MG63 (cell line): ENCODE measurements at regions not wholly inside any gene's neighbourhood (a gene's known extent, or its start where the extent isn't known, plus 50 kb on each side); places are given as distances from the start of the nearest gene placed in this dataset.

Experiments used
- DNase-seq: peaks from one replicate; pipeline ENCODE4 v3.0.0-alpha.2; 2020
- H3K27me3 ChIP-seq: fragments of 250-450 bp; sonication (Bioruptor Pico); 2 replicates; pipeline ENCODE4 v1.5.1; 2020; ENCODE audit warnings: mild to moderate bottlenecking, moderate library complexity
- H3K36me3 ChIP-seq: fragments of 250-450 bp; sonication (Bioruptor Pico); 2 replicates; pipeline ENCODE4 v1.5.1; 2020; ENCODE audit warnings: mild to moderate bottlenecking, moderate library complexity
- H3K4me3 ChIP-seq: fragments of 250-450 bp; sonication (Bioruptor Pico); 2 replicates; pipeline ENCODE4 v1.5.1; 2020; ENCODE audit warnings: mild to moderate bottlenecking, moderate library complexity
- H3K9me3 ChIP-seq: fragments of 250-450 bp; sonication (Bioruptor Pico); 2 replicates; pipeline ENCODE4 v1.5.1; 2020; ENCODE audit warnings: mild to moderate bottlenecking, moderate library complexity

DNA sequence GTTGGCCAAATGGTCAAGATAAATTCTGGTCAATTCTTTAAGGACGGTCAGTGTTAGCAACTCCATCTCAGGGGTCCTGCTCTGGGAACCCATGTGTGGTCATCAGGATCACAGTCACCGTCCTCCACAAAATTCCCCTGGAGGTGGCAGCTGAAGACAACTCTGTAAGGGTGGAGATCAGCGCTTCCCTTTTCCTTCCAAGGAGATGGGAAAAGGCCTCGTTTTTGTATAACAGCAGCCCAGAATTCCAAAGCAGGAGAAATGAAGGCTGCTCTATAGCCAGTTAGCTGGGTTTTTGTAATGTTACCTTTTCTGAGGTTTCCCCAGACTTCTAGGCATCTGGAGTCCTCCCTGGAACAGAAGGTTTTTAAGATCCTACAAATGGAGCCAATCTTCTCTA lies 334.8 kb downstream of the MYCN start:
- Histone ChIP-seq H3K4me3 (no peak overlapping the region), H3K27me3 (peaks cover 4% of the 10 kb centered on the region), H3K36me3 (no peaks in the 10 kb centered on the region), H3K9me3 (no peaks in the 10 kb centered on the region)
- no peak for DNase-seq

- H3K27me3 ChIP-seq: peaks cover 4% of the 10 kb centered on the region
- H3K36me3 ChIP-seq: no peaks in the 10 kb centered on the region
- no peak for DNase-seq
- no peaks in the 10 kb centered on the region for H3K9me3 ChIP-seq
- no peak overlapping the region for H3K4me3 ChIP-seq
Observed at GRCh38 chr2:16273111-16273510, 332.8 kb downstream of the MYCN start.

GRCh38 chr2:16272038-16272788 lies 331.9 kb downstream of the MYCN start:
- peaks cover 3% of the 10 kb centered on the region for H3K27me3 ChIP-seq
- DNase-seq: no peak
- no peaks in the 10 kb centered on the region for H3K36me3 ChIP-seq
- H3K4me3 ChIP-seq: no peak overlapping the region
- H3K9me3 ChIP-seq: no peaks in the 10 kb centered on the region

DNA sequence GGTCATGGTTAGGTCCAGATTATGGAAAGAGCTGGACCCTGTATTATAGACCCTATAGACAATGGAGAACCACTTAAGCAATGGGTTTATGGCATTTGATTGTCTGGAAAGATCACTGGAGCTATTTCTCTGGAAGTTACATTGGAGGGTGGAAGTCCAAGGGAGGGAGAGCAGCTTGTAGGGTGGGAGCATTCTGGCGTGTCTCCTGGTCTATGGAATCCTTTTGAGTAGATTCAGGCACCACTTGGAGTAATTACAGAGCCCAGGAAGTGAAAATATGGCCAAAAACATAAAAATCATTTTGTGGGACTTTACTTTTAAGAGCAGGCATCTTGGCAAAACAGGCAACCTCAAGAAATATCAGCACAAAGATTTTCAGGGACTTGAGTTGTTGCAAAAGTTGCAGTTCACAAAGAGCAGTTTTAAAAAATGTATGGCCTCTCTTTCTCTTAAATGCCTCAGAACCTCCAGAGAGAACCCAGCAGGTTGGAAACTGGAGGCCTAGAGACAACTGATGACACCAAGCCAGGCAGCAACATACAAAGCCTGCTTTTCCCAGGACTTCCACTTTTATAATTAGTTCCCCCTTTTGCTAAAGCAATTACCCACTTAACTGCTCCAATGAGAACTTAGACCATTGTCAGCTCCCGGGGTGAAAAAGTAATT lies 331.0 kb downstream of the MYCN start:
- peaks cover 2% of the 10 kb centered on the region; the same call in 1 of the 2 replicates for H3K27me3 ChIP-seq
- DNase-seq: no peak
- H3K9me3 ChIP-seq: no peaks in the 10 kb centered on the region
- H3K4me3 ChIP-seq: no peak overlapping the region
- no peaks in the 10 kb centered on the region for H3K36me3 ChIP-seq

- no peak overlapping the region for H3K4me3 ChIP-seq
- no peaks in the 10 kb centered on the region for H3K9me3 ChIP-seq
- H3K27me3 ChIP-seq: peaks cover 2% of the 10 kb centered on the region; the same call in 1 of the 2 replicates
- DNase-seq: no peak
- no peaks in the 10 kb centered on the region for H3K36me3 ChIP-seq
Observed at GRCh38 chr2:16270441-16270840, 330.1 kb downstream of the MYCN start.

DNA sequence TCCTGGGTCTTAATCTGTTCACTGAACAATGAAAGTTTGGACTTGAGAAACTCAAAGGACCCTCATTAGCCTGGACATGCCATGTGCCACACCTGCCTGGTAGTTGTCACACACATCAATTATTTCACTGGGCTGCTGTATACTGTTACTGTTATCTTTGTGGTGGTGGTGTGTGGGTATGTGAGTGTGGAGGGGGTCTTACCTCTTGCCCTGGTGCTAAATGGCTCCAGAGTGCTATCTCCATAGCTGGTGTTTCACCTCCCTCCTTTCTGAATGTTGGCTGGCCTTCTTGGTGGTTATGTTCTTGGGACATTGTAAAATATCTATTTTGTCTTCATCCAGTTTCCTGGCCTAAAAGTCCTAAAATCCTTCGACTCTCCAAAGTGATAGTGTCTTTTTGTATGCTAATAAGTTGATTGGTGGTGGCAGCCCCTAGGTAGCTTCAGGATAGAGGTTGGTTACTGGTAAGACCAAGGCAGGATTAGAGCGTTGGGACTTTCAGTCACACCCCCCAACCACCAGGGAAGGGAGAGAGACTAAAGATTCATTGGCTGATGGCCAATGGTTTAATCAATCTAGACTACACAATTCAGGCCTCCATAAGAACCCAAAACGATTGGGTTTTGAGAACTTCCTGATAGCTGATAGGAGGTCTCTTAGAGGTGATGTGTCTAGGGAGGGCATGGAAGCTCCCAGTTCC lies 328.1 kb downstream of the MYCN start:
- no peaks in the 10 kb centered on the region for H3K27me3 ChIP-seq
- DNase-seq: no peak
- no peaks in the 10 kb centered on the region for H3K9me3 ChIP-seq
- no peak overlapping the region for H3K4me3 ChIP-seq
- no peaks in the 10 kb centered on the region for H3K36me3 ChIP-seq

DNA sequence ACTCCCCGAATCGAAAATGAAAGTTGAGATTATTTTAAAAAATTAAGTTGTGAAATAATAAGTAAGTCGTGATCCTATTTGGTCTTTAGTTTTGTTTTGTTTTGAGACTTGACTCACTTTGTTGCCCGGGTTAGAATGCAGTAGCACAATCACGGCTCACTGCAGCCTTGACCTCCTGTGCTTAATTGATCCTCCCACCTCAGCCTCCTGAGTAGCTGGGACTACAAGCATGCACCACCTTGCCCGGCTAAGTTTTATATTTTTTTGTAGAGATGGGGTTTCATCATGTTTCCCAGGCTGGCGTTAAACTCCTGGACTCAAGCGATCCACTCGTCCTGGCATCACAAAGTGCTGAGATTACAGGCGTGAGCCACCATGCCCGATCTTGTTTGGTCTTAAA lies 326.2 kb downstream of the MYCN start:
- no peak for DNase-seq
- Histone ChIP-seq H3K4me3 (no peak overlapping the region), H3K27me3 (no peaks in the 10 kb centered on the region), H3K36me3 (no peaks in the 10 kb centered on the region), H3K9me3 (no peaks in the 10 kb centered on the region)

GRCh38 chr2:16264931-16265540 lies 324.7 kb downstream of the MYCN start:
- no peaks in the 10 kb centered on the region for H3K36me3 ChIP-seq
- no peak for DNase-seq
- no peaks in the 10 kb centered on the region for H3K27me3 ChIP-seq
- no peaks in the 10 kb centered on the region for H3K9me3 ChIP-seq
- H3K4me3 ChIP-seq: no peak overlapping the region

DNA sequence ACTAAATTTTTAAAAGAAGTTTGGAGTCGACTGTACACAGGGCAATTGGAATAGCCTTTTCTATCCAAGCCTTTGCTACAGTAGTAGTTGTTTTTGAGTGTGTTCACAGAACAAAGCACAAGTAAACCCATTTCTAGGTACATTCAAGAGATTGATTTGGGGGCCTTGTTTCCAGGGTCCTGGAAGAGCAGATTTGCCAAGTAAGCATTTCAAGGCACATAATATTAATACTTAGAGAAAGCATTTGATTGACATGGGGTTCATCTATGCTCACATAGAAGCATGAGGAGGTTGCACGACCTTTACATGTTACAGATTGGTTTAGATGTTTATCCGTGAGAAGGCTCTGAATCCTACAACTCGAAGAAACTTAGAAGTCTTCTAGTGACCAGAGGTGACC lies 324.1 kb downstream of the MYCN start:
- no peak for DNase-seq
- no peak overlapping the region for H3K4me3 ChIP-seq
- H3K27me3 ChIP-seq: no peaks in the 10 kb centered on the region
- no peaks in the 10 kb centered on the region for H3K36me3 ChIP-seq
- no peaks in the 10 kb centered on the region for H3K9me3 ChIP-seq

- no peaks in the 10 kb centered on the region for H3K9me3 ChIP-seq
- no peaks in the 10 kb centered on the region for H3K27me3 ChIP-seq
- no peaks in the 10 kb centered on the region for H3K36me3 ChIP-seq
- H3K4me3 ChIP-seq: no peak overlapping the region
- DNase-seq: no peak
Observed at GRCh38 chr2:16263241-16263890, 323.0 kb downstream of the MYCN start.

- no peaks in the 10 kb centered on the region for H3K36me3 ChIP-seq
- no peak for DNase-seq
Observed at GRCh38 chr2:16262526-16263178, 322.3 kb downstream of the MYCN start.

GRCh38 chr2:16261791-16262190 lies 321.4 kb downstream of the MYCN start:
- no peak overlapping the region for H3K4me3 ChIP-seq
- no peak for DNase-seq
- H3K36me3 ChIP-seq: no peaks in the 10 kb centered on the region
- H3K9me3 ChIP-seq: no peaks in the 10 kb centered on the region
- no peaks in the 10 kb centered on the region for H3K27me3 ChIP-seq

More at GRCh38 chr2:16262526-16263178, 322.3 kb downstream of the MYCN start:
- no peaks in the 10 kb centered on the region for H3K9me3 ChIP-seq
- H3K27me3 ChIP-seq: no peaks in the 10 kb centered on the region
- no peak overlapping the region for H3K4me3 ChIP-seq

DNA sequence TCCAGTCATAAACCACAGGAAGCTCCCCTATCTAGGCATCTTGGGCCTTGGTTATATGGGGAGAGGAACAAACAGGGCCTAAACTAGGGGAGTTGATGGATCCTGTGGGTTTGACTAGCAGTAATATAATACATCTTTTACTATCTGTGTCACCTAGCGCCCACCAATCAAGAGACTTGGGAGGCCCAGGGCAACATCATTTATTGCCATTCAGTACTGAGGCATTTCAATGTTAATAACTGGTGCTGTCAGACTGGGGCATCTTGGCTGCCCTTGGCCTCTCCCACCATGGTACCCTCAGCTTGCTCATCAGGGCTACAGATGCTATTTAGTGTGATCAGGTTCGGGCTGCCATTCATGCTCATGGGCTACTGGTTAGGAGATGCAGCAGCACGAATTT lies 320.7 kb downstream of the MYCN start:
- H3K27me3 ChIP-seq: no peaks in the 10 kb centered on the region; the same call in 1 of the 2 replicates
- no peaks in the 10 kb centered on the region for H3K36me3 ChIP-seq
- DNase-seq: no peak
- H3K9me3 ChIP-seq: no peaks in the 10 kb centered on the region
- H3K4me3 ChIP-seq: no peak overlapping the region

DNA sequence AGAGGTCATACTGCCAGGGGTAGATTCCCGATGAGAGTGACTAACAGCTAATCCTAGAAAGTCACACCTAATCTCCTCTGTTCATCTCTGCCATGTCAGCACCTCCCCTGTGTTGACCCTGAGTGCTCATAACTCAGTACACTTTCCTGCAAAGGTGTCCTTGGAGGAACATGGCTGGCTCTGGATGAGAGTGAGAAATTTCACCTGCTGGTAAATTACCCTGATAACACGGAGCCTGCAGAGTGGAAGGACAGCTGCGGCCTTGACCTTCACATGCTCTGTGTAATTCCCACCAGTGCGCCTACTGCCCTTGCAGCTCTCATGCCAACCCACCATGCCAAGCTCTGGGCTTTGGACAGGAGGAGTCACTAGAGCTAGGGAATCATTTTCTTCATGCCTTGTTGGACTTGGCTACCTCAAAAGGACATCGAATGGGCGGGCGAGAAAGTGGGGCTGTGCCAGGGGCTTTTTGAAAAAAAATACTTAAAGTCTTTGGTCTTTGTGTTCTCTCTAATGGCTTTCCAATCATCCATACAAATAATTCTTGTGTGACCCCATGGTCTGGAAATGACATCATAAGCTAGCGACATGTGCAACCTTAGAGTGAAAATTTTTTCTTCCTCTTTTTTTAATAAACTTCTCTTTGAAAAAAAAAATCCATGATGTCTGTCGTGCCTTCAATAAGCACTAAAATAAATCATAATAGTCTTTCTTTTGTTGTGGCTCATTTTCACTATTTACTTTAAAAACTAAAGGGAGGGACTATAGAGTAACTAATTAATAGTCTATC lies 319.9 kb downstream of the MYCN start:
- H3K36me3 ChIP-seq: no peaks in the 10 kb centered on the region
- no peak overlapping the region for H3K4me3 ChIP-seq
- no peaks in the 10 kb centered on the region; the same call in 1 of the 2 replicates for H3K27me3 ChIP-seq
- no peaks in the 10 kb centered on the region for H3K9me3 ChIP-seq
- no peak for DNase-seq

DNA sequence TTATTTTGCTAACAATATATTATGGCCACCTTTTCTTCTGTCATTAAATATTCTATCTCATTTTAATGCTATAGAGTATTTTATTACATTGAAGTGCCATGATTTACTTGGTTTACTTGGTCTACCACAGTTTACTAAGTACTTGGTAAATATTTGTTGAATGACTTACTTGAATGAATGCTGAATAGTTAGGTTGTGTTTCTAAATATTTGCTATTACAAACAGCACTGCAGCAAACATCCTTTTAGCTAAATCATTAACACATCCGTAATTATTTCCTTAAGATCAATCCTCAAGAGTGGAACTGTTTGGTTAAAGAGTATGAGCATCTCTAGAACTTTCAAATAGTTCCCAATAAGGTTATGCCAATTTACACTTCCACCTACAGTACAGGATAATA lies 318.7 kb downstream of the MYCN start:
- Histone ChIP-seq H3K4me3 (no peak overlapping the region), H3K9me3 (no peaks in the 10 kb centered on the region)

More for the DNA sequence above, 318.7 kb downstream of the MYCN start:
- H3K36me3 ChIP-seq: no peaks in the 10 kb centered on the region
- H3K27me3 ChIP-seq: no peaks in the 10 kb centered on the region; the same call in 1 of the 2 replicates
- no peak for DNase-seq
